ENCODE measurements at regions not wholly inside any gene's neighbourhood (a gene's known extent, or its start where the extent isn't known, plus 50 kb on each side); places are given as distances from the start of the nearest gene placed in this dataset.

DNA sequence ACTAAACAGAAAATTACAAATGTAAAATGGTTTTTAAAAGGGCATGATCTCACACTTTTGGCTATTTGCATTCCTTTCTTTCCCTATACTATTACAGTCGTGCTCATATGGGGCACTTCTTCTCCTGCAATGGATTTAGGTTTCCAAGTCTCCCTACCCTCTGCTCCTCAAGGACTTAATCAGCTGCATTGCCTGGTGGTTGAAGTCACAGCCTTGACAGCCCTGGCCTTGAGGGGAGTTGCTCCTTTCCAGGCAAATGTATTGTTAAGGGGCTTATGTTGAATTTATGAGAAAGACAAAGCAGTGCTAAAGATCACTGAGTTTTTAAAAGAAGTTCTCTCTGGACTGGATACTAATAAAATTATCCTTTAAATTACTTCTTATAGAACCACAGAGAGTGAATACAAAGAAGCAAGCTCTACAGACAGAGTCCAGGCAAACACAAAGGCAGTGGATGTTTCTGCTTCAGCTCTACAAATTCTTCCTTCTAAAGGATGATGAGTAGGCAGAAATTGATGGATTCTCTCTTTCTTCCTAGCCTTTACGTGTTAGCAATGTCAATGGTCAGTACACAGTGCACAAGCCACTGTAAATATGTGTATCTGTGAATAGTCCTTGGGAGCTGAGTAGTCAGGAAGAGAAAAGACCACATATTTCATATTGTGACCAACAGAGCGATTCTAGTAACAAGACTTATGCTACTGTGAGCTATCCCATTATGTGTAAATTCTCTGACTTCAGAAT lies 390.9 kb downstream of the TBC1D4 start:
- TF ChIP-seq, protein P1, sequence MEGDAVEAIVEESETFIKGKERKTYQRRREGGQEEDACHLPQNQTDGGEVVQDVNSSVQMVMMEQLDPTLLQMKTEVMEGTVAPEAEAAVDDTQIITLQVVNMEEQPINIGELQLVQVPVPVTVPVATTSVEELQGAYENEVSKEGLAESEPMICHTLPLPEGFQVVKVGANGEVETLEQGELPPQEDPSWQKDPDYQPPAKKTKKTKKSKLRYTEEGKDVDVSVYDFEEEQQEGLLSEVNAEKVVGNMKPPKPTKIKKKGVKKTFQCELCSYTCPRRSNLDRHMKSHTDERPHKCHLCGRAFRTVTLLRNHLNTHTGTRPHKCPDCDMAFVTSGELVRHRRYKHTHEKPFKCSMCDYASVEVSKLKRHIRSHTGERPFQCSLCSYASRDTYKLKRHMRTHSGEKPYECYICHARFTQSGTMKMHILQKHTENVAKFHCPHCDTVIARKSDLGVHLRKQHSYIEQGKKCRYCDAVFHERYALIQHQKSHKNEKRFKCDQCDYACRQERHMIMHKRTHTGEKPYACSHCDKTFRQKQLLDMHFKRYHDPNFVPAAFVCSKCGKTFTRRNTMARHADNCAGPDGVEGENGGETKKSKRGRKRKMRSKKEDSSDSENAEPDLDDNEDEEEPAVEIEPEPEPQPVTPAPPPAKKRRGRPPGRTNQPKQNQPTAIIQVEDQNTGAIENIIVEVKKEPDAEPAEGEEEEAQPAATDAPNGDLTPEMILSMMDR (IDR thresholded peaks at IDR 0.05; ENCODE audit: control insufficient read depth, extremely low read depth, insufficient read depth) = no peak
- DNase-seq (ENCODE audit: low read depth) = no peak
- H3K4me3 ChIP-seq (ENCODE audit: low read depth, low read length) = no peak overlapping the region

DNA sequence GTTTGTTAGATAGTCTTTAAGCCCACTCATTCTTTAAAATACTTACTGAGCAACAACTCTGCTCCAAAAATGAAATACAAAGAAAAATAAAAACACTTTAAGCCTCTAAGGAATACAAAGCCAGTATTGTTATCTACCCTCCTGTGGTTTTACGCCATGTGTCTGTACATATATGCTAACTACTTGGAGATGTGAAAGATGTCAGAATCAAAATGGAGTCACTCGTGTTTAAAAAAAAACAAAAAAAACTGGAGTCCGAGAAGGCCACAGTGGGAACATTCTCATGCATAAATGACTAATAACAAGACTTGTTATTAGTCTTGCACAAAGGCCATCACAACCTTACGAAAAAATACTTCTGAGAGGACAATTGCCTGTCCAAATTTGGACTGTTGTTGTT lies 393.1 kb downstream of the TBC1D4 start:
- DNase-seq (ENCODE audit: low read depth) = no peak
- TF ChIP-seq, protein P1 (IDR thresholded peaks at IDR 0.05; ENCODE audit: control insufficient read depth, extremely low read depth, insufficient read depth) = no peak

DNA sequence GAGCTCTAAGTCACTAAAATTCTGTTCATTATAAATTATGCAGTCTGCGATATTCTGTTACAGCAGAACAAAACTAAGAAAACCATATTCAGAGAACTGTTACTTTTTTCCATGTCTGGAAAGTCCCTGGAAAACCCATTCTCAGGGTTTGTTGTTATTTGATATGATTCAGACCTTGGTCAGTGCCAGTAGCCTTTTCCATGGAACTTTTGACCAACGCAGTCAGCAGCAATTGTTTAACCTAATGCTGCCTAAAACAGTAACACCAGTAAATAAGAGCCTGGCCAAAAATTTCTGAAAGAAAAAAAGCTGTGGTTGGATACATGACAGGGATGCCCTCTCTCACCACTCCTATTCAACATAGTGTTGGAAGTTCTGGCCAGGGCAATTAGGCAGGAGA lies 402.7 kb downstream of the TBC1D4 start:
- no peak for DNase-seq (ENCODE audit: low read depth)
- TF ChIP-seq, protein P1 (IDR thresholded peaks at IDR 0.05; ENCODE audit: control insufficient read depth, extremely low read depth, insufficient read depth) = no peak
- no peak overlapping the region for H3K4me3 ChIP-seq (ENCODE audit: low read depth, low read length)

More for the DNA sequence above, 393.1 kb downstream of the TBC1D4 start:
- H3K4me3 ChIP-seq (ENCODE audit: low read depth, low read length) = no peak overlapping the region

DNA sequence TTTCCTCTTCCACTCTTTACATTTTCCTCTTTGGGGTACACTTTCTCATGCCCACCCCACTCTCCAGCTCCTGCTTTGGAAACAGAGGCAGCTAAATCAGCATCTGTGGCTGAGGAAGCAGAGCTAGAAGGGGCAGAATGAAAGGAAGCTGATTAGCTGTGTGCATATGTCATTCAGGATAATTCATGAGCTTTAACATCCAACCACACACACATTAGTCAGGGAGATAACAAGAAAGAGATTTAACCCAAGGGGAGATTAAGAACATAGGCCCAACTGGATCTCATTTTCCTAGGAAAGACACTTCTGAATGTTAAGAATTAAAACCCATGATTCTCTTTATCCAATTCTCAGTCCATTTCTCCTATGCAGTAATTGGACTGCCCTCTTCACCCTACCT lies 405.5 kb downstream of the TBC1D4 start:
- no peak overlapping the region for H3K4me3 ChIP-seq (ENCODE audit: low read depth, low read length)
- DNase-seq (ENCODE audit: low read depth) = no peak
- TF ChIP-seq, protein P1 (IDR thresholded peaks at IDR 0.05; ENCODE audit: control insufficient read depth, extremely low read depth, insufficient read depth) = no peak

DNA sequence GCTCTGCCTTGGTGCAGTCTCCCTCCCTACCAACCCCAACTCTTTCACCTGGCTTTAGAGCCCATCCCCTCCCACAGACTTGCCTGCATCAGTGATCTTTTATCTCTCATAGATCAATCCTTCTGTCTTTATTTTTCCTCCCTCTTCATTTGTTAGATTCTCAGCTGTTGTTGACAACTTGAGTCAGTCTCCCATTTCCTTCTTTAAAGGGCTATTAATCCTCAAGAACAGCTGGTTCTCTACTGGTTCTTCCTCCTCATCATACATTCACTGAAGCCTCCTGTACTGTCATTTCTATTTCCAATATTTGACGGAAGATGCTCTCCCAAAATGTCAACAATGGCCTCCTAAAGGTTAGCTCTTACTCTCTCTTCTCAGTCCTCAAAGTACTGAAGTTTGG lies 408.2 kb downstream of the TBC1D4 start:
- no peak for DNase-seq (ENCODE audit: low read depth)
- TF ChIP-seq, protein P1 (IDR thresholded peaks at IDR 0.05; ENCODE audit: control insufficient read depth, extremely low read depth, insufficient read depth) = no peak

DNA sequence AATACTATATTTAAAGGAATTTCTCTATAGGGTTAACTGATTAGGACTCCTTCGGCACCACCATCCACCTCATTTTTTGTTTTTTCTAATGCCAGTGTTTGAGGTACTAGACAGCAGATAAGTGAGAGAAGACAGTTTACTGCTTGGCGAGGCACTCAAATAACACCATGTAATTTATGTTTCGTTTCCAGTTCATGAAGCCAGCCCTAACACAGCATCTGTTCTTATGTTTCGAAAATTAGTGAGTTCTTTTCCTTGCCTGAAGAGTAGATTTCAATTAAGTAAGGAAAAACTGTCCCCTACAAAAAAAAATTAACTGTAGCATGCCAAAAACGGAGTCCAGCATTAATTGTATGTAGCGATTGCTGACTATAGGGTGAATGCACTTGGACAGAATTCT lies 409.1 kb downstream of the TBC1D4 start:
- H3K4me3 ChIP-seq (ENCODE audit: low read depth, low read length) = no peak overlapping the region
- no peak for DNase-seq (ENCODE audit: low read depth)
- TF ChIP-seq, protein P1 (IDR thresholded peaks at IDR 0.05; ENCODE audit: control insufficient read depth, extremely low read depth, insufficient read depth) = no peak

More for the DNA sequence above, 408.2 kb downstream of the TBC1D4 start:
- no peak overlapping the region for H3K4me3 ChIP-seq (ENCODE audit: low read depth, low read length)

DNA sequence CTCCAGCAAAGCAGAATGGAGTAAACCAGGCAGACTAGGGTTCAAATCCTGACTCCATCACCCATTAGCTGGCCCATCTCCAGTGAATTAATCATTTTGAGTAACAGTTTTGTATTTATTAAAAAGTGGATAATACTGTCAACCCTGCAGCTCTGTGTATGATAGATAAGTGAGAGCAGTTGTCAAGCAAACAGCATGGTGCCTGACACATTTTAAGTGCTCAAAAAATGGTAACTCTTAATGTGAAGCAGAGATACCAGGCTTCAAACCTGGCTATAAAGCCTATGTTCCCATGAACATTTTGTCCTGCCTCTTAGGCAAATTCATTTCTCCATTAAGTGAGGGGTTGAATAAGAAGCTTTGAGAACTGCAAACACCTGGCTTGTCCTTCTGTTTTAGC lies 409.6 kb downstream of the TBC1D4 start:
- no peak overlapping the region for H3K4me3 ChIP-seq (ENCODE audit: low read depth, low read length)
- TF ChIP-seq, protein P1 (IDR thresholded peaks at IDR 0.05; ENCODE audit: control insufficient read depth, extremely low read depth, insufficient read depth) = no peak
- DNase-seq (ENCODE audit: low read depth) = no peak

Data from LNCaP clone FGC (cell line).